ENCODE measurements at regions not wholly inside any gene's neighbourhood (a gene's known extent, or its start where the extent isn't known, plus 50 kb on each side); places are given as distances from the start of the nearest gene placed in this dataset.
"Not testable (repeated sequence)": the region's sequence is repeated elsewhere in the genome, so short reads cannot be mapped to it uniquely, and the experiment has no call there.

- not testable (repeated sequence) for H2AFZ ChIP-seq (ENCODE audit: low read length); H3K9me3 ChIP-seq (ENCODE audit: low read length); H3K9ac ChIP-seq (ENCODE audit: low read length); H3K4me3 ChIP-seq (ENCODE audit: low read length); H3K36me3 ChIP-seq (ENCODE audit: insufficient read depth, low read length); H3K79me2 ChIP-seq (ENCODE audit: low read length); DNase-seq; H3K27ac ChIP-seq (ENCODE audit: low read length); H3K4me1 ChIP-seq (ENCODE audit: low read length); H4K20me1 ChIP-seq (ENCODE audit: insufficient read depth, low read depth, low read length); H3K27me3 ChIP-seq (ENCODE audit: low read length); H3K9me2 ChIP-seq (replicated peaks; ENCODE audit: insufficient read depth, low read length); H3K4me2 ChIP-seq (ENCODE audit: low read depth, low read length, poor library complexity, severe bottlenecking)
Measured at GRCh38 chr16:22651111-22651817, 140.6 kb downstream of the NPIPB5 start.

- Histone ChIP-seq H2AFZ (ENCODE audit: low read length) (no peak overlapping the region), H3K9me2 (replicated peaks; ENCODE audit: insufficient read depth, low read length) (no peaks in the 10 kb centered on the region), H3K4me1 (ENCODE audit: low read length) (no peaks in the 10 kb centered on the region), H3K9me3 (ENCODE audit: low read length) (no peaks in the 10 kb centered on the region), H3K79me2 (ENCODE audit: low read length) (no peaks in the 10 kb centered on the region), H3K4me3 (ENCODE audit: low read length) (no peak overlapping the region), H4K20me1 (ENCODE audit: insufficient read depth, low read depth, low read length) (no peaks in the 10 kb centered on the region), H3K9ac (ENCODE audit: low read length) (no peak overlapping the region), H3K27me3 (ENCODE audit: low read length) (no peaks in the 10 kb centered on the region), H3K36me3 (ENCODE audit: insufficient read depth, low read length) (no peaks in the 10 kb centered on the region), H3K27ac (ENCODE audit: low read length) (no peak overlapping the region), H3K4me2 (ENCODE audit: low read depth, low read length, poor library complexity, severe bottlenecking) (no peak overlapping the region)
- no peak for DNase-seq
Measured at GRCh38 chr16:22652463-22652845, 141.8 kb downstream of the NPIPB5 start.

- no peaks in the 10 kb centered on the region for H3K9me2 ChIP-seq (replicated peaks; ENCODE audit: insufficient read depth, low read length)
- H3K36me3 ChIP-seq (ENCODE audit: insufficient read depth, low read length) = no peaks in the 10 kb centered on the region
- H3K4me3 ChIP-seq (ENCODE audit: low read length) = no peak overlapping the region
- no peaks in the 10 kb centered on the region for H3K9me3 ChIP-seq (ENCODE audit: low read length)
- H3K4me2 ChIP-seq (ENCODE audit: low read depth, low read length, poor library complexity, severe bottlenecking) = no peak overlapping the region
- no peak for DNase-seq
- no peaks in the 10 kb centered on the region for H3K27me3 ChIP-seq (ENCODE audit: low read length)
- no peaks in the 10 kb centered on the region for H4K20me1 ChIP-seq (ENCODE audit: insufficient read depth, low read depth, low read length)
- no peak overlapping the region for H3K9ac ChIP-seq (ENCODE audit: low read length)
- no peak overlapping the region for H3K27ac ChIP-seq (ENCODE audit: low read length)
- no peaks in the 10 kb centered on the region for H3K4me1 ChIP-seq (ENCODE audit: low read length)
- no peak overlapping the region for H2AFZ ChIP-seq (ENCODE audit: low read length)
- no peaks in the 10 kb centered on the region for H3K79me2 ChIP-seq (ENCODE audit: low read length)
Measured at GRCh38 chr16:22653876-22654275, 143.2 kb downstream of the NPIPB5 start.

GRCh38 chr16:22656573-22656972 lies 145.9 kb downstream of the NPIPB5 start:
- not testable (repeated sequence) for H3K27ac ChIP-seq (ENCODE audit: low read length); H3K9me3 ChIP-seq (ENCODE audit: low read length); H3K4me2 ChIP-seq (ENCODE audit: low read depth, low read length, poor library complexity, severe bottlenecking); H3K79me2 ChIP-seq (ENCODE audit: low read length); H3K4me3 ChIP-seq (ENCODE audit: low read length); H3K4me1 ChIP-seq (ENCODE audit: low read length); H3K9me2 ChIP-seq (replicated peaks; ENCODE audit: insufficient read depth, low read length); DNase-seq; H3K9ac ChIP-seq (ENCODE audit: low read length); H3K27me3 ChIP-seq (ENCODE audit: low read length); H2AFZ ChIP-seq (ENCODE audit: low read length); H4K20me1 ChIP-seq (ENCODE audit: insufficient read depth, low read depth, low read length); H3K36me3 ChIP-seq (ENCODE audit: insufficient read depth, low read length)

GRCh38 chr16:22659933-22660332 lies 149.2 kb downstream of the NPIPB5 start:
- Histone ChIP-seq H2AFZ (ENCODE audit: low read length) (no peak overlapping the region), H3K4me2 (ENCODE audit: low read depth, low read length, poor library complexity, severe bottlenecking) (no peak overlapping the region), H3K9me2 (replicated peaks; ENCODE audit: insufficient read depth, low read length) (no peaks in the 10 kb centered on the region), H3K9me3 (ENCODE audit: low read length) (no peaks in the 10 kb centered on the region), H3K27me3 (ENCODE audit: low read length) (no peaks in the 10 kb centered on the region; the same call in 1 of the 2 replicates), H3K9ac (ENCODE audit: low read length) (no peak overlapping the region), H3K4me3 (ENCODE audit: low read length) (no peak overlapping the region), H3K27ac (ENCODE audit: low read length) (no peak overlapping the region), H3K79me2 (ENCODE audit: low read length) (no peaks in the 10 kb centered on the region), H3K36me3 (ENCODE audit: insufficient read depth, low read length) (no peaks in the 10 kb centered on the region), H4K20me1 (ENCODE audit: insufficient read depth, low read depth, low read length) (no peaks in the 10 kb centered on the region), H3K4me1 (ENCODE audit: low read length) (no peaks in the 10 kb centered on the region)
- no peak for DNase-seq

- DNase-seq = no peak
- Histone ChIP-seq H3K9me2 (replicated peaks; ENCODE audit: insufficient read depth, low read length) (no peaks in the 10 kb centered on the region), H2AFZ (ENCODE audit: low read length) (no peak overlapping the region), H3K27me3 (ENCODE audit: low read length) (no peaks in the 10 kb centered on the region; the same call in 1 of the 2 replicates), H3K27ac (ENCODE audit: low read length) (no peak overlapping the region), H3K4me1 (ENCODE audit: low read length) (no peaks in the 10 kb centered on the region), H3K4me2 (ENCODE audit: low read depth, low read length, poor library complexity, severe bottlenecking) (no peak overlapping the region), H3K36me3 (ENCODE audit: insufficient read depth, low read length) (no peaks in the 10 kb centered on the region), H3K9me3 (ENCODE audit: low read length) (no peaks in the 10 kb centered on the region), H3K9ac (ENCODE audit: low read length) (no peak overlapping the region), H3K4me3 (ENCODE audit: low read length) (no peak overlapping the region), H4K20me1 (ENCODE audit: insufficient read depth, low read depth, low read length) (no peaks in the 10 kb centered on the region), H3K79me2 (ENCODE audit: low read length) (no peaks in the 10 kb centered on the region)
Measured at GRCh38 chr16:22660441-22661160, 149.9 kb downstream of the NPIPB5 start.

GRCh38 chr16:22661161-22661647 lies 150.5 kb downstream of the NPIPB5 start:
- Histone ChIP-seq H3K9me2 (replicated peaks; ENCODE audit: insufficient read depth, low read length) (no peaks in the 10 kb centered on the region), H3K4me1 (ENCODE audit: low read length) (no peaks in the 10 kb centered on the region), H3K27me3 (ENCODE audit: low read length) (no peaks in the 10 kb centered on the region; the same call in 1 of the 2 replicates), H3K4me3 (ENCODE audit: low read length) (no peak overlapping the region), H3K4me2 (ENCODE audit: low read depth, low read length, poor library complexity, severe bottlenecking) (no peak overlapping the region), H3K36me3 (ENCODE audit: insufficient read depth, low read length) (no peaks in the 10 kb centered on the region), H3K9ac (ENCODE audit: low read length) (no peak overlapping the region), H3K9me3 (ENCODE audit: low read length) (no peaks in the 10 kb centered on the region), H4K20me1 (ENCODE audit: insufficient read depth, low read depth, low read length) (no peaks in the 10 kb centered on the region), H2AFZ (ENCODE audit: low read length) (no peak overlapping the region), H3K27ac (ENCODE audit: low read length) (no peak overlapping the region), H3K79me2 (ENCODE audit: low read length) (no peaks in the 10 kb centered on the region)
- DNase-seq = no peak

- H3K27ac ChIP-seq (ENCODE audit: low read length); H3K4me1 ChIP-seq (ENCODE audit: low read length); H4K20me1 ChIP-seq (ENCODE audit: insufficient read depth, low read depth, low read length); H3K9me3 ChIP-seq (ENCODE audit: low read length); H3K9ac ChIP-seq (ENCODE audit: low read length); H3K4me2 ChIP-seq (ENCODE audit: low read depth, low read length, poor library complexity, severe bottlenecking); H3K79me2 ChIP-seq (ENCODE audit: low read length); H3K27me3 ChIP-seq (ENCODE audit: low read length); H2AFZ ChIP-seq (ENCODE audit: low read length); H3K4me3 ChIP-seq (ENCODE audit: low read length); H3K36me3 ChIP-seq (ENCODE audit: insufficient read depth, low read length); H3K9me2 ChIP-seq (replicated peaks; ENCODE audit: insufficient read depth, low read length); DNase-seq: not testable (repeated sequence)
Measured at GRCh38 chr16:22662958-22663357, 151.0 kb upstream of the HS3ST2 start.

Data from Karpas-422 (cell line).